GM18505 (cell line): ENCODE measurements at regions not wholly inside any gene's neighbourhood (a gene's known extent, or its start where the extent isn't known, plus 50 kb on each side); places are given as distances from the start of the nearest gene placed in this dataset.

ENCODE experiments used
- ATAC-seq: cut with Tn5 transposase; IDR thresholded peaks from one replicate; pipeline ENCODE4 v1.9.1; 2021; ENCODE audit not compliant: unreplicated experiment
- POLR2A ChIP-seq: IDR thresholded peaks from 4 replicates; pipeline ENCODE4 v1.6.1; 2011; ENCODE audit warnings: borderline replicate concordance; ENCODE audit not compliant: insufficient read depth, insufficient read length; ENCODE audit errors: extremely low read depth

DNA sequence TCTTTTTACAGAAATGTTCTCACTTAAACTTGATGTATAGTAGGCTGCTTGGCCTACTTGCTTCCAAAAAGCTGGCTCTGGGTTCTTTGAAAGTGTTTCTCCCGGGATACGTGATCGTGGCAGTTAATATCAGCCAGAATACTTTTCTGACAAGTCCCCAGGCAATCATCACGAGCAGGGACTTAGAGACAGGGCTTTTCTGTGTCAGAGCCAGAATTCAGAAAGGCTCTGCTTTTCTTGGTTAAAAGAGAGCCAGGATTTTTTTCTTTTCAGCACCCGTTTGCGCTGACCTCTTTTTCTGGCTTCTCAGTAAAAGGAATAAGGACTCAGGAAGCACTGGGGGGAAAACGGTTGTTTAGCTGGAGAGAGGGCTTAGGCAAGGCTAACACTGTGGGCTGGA is 57.8 kb upstream of the ARHGAP5 start:
- no peak for ATAC-seq
- no peak for TF ChIP-seq POLR2A

DNA sequence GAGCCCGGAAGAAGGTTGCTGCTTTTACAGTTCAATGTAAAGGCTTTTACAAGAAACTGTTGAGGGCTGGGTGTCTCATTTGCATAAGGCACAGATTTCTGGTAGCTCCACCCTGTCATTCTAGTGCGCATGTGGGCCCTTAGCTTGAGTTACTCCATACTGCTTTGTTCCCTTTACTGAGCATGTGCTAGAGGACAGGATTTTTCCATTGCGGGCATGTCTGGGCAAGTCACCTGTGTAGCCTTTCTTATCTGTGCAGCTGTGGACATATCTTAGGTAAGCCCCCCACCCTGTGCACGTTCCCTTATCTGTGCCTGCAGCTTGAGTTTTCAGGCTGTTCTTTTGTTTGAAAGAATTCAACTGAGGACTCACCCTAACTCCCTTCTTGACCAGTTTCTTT is 56.2 kb upstream of the ARHGAP5 start:
- TF ChIP-seq POLR2A, result no peak
- ATAC-seq, result no peak

DNA sequence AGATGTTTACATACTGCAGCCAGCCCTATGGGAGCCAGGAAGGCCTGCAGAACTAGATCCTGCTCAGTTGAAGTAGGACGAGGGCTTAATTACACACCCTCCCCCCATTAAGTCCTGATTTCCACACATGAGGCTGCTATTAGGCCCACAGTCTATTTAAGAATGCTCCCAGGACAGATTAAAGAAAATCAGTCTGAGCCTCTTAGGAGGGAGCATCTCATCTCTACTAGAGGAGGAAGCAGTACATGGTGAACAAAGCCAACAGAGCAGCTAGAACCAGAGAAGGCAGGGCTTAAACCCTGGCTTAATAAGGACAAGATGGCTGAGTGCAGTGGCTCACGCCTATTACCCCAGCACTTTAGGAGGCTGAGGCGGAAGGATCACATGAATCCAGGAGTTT is 55.8 kb upstream of the ARHGAP5 start:
- no peak for TF ChIP-seq POLR2A
- no peak for ATAC-seq

DNA sequence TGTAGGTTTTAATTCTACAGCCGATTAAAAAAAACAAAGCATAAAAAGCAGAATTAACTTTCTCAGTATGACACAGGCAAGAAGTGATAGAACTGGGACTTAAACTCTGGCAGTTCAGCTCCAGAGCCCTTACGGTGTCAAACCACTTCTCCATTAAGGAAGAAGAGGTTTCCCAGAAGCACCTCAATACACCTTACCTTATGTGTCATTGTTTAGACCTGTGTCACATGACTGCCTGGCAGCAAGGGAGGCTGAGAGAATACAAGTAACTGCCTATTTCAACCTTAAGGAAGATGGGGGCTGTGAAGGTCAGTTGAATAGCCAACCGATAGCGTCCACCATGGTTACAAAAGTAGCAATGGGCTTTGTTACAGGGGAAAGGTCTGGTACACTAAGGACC is 54.6 kb upstream of the ARHGAP5 start:
- no peak for TF ChIP-seq POLR2A
- ATAC-seq, result no peak

DNA sequence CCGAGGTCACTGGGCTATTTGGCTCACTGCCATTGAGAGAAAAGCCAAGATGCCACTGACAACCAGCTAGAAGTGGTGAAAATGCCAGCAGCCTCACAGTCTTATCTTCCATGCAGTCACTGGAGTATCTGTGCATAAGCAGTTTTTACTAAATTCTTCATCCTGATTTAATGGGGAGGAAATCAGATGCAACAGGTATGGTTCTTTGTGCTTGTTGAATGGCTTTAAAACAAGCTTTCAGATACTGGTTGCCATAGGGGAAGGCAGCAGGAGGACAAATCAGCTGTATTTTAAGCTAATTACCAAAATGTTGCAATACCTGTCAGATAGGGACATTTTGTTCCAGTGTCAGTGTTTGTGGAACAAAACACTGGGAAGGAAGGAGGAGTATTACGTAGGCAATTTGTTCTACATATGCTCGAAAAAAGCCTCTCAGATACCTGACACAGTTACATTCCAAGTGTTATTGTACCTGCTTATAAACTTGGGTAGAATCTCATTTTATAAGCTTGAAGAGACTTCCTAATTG is 54.1 kb upstream of the ARHGAP5 start:
- TF ChIP-seq POLR2A, result no peak
- ATAC-seq, result no peak

DNA sequence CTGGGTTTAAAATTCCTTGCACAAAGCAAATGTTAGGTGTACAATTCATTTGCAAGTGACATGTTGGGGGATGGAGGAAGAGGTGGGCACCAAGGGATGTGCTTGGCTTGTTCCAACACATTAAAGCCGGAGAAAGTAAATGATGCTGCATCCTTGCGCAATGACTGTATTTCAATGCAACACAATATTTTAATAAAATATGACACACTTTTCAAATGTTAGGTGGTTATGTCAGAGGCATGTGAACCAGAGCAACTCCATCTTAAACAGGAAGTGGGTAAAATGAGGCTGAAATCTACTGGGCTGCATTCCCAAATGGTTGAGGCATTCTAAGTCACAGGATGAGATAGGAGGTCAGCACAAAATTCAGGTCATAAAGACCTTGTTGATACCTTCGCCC is 53.6 kb upstream of the ARHGAP5 start:
- no peak for TF ChIP-seq POLR2A
- no peak for ATAC-seq

DNA sequence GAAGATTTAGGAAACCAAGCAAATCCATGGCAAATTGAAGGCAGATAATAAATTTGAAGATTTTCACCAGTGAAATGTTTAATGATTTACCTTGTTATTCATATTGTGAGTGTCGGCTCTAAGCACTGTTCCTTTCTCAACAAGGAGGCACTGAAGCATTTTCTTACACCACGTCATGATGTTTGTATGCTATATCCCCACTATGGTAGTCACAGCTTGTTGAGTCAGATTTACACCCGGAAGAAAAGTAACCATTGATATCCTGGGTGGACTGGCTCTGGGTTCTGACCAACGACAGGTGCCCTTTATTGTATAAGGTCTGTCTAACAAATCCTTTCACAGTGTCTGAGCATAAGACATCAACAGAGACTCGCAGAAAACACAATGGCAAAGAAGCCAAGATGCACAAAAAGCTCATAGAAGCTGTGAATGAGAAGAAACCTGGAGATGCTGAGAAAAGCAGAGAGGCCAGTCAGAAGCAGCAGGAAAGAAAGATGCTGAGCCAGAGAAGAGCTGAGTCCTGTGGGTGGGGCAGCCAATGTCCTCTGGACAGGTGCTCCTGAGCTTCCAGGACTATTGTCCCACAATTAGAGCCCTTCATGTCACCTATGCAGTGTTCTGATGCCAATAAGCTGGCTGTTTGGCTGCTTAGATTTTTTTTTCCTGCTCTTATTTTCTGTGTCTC is 49.7 kb upstream of the ARHGAP5 start:
- no peak for ATAC-seq
- no peak for TF ChIP-seq POLR2A
